Fibroblast of lung (primary cell): ENCODE measurements at regions not wholly inside any gene's neighbourhood (a gene's known extent, or its start where the extent isn't known, plus 50 kb on each side); places are given as distances from the start of the nearest gene placed in this dataset.

Experiments
- EZH2 ChIP-seq: IDR thresholded peaks from 2 replicates; pipeline ENCODE4 v1.5.1; 2012; ENCODE audit warnings: low read length, control low read depth, mild to moderate bottlenecking; ENCODE audit errors: missing control alignments
- TF ChIP-seq, protein P1 (sequence below), 2 donors: IDR thresholded peaks in 1 of 2; conservative IDR thresholded peaks in 1 of 2; 1 replicate in 1 of 2; 2 replicates in 1 of 2; pipeline ENCODE4 v1.5.1; 2011 to 2012; ENCODE audit warnings: low read length in 2 of 2, control low read depth in 1 of 2, inconsistent platforms in 1 of 2, low read depth in 1 of 2, mild to moderate bottlenecking in 1 of 2

DNA sequence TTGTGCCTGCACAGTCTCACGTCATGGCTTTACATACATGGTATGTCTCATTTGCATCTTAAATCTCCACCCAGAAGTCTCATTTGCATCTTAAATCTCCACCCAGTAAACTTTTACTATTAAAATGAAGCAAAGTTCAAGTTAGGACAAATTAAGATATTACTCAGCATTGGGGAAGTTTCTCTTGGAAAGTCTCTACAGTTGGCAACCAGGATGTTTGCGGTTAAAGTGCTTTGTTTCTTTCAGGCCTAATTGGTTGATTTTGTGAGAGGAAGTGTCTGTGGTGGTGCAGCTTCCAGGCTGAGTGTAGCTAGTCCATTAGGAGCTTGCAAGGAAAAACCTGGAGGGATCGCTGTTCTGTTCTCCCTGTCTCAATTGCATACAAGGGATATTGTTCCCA is 1373.3 kb upstream of the GOT2 start:
- TF ChIP-seq, protein P1, sequence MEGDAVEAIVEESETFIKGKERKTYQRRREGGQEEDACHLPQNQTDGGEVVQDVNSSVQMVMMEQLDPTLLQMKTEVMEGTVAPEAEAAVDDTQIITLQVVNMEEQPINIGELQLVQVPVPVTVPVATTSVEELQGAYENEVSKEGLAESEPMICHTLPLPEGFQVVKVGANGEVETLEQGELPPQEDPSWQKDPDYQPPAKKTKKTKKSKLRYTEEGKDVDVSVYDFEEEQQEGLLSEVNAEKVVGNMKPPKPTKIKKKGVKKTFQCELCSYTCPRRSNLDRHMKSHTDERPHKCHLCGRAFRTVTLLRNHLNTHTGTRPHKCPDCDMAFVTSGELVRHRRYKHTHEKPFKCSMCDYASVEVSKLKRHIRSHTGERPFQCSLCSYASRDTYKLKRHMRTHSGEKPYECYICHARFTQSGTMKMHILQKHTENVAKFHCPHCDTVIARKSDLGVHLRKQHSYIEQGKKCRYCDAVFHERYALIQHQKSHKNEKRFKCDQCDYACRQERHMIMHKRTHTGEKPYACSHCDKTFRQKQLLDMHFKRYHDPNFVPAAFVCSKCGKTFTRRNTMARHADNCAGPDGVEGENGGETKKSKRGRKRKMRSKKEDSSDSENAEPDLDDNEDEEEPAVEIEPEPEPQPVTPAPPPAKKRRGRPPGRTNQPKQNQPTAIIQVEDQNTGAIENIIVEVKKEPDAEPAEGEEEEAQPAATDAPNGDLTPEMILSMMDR (conservative IDR thresholded peaks at IDR 0.05 in 1 of 2, IDR thresholded peaks at IDR 0.05 in 1 of 2; ENCODE audit: low read depth in 1 of 2, low read length in 2 of 2), result no peak
- no peak for TF ChIP-seq EZH2
